GM18502 (cell line): ENCODE measurements at regions not wholly inside any gene's neighbourhood (a gene's known extent, or its start where the extent isn't known, plus 50 kb on each side); places are given as distances from the start of the nearest gene placed in this dataset.
"Not testable (repeated sequence)": the region's sequence is repeated elsewhere in the genome, so short reads cannot be mapped to it uniquely, and the experiment has no call there.

ENCODE experiments used
- ATAC-seq: cut with Tn5 transposase; IDR thresholded peaks from one replicate; pipeline ENCODE4 v1.9.1; 2021; ENCODE audit warnings: mild to moderate bottlenecking; ENCODE audit not compliant: unreplicated experiment, poor library complexity

GRCh38 chr16:29141586-29142324 lies 156.9 kb downstream of the LAT start:
- ATAC-seq, result no peak

DNA sequence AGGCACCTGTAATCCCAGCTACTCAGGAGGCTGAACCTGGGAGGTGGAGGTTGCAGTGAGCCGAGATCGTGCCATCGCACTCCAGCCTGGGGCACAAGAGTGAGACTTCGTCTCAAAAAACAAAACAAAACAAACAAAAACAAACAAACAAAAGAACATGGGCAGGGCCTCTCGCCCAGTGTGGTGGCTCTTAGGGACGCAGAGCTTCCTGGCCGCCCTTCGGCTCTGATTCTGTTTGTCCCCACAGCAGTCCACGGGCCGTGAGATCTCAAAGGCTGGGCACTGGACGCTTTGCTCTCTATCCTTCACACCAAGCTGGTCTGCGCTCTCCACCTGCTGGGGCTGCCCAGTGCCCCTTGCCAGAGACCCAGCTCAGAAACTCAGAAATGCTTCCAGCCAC lies 156.3 kb downstream of the LAT start:
- not testable (repeated sequence) for ATAC-seq

DNA sequence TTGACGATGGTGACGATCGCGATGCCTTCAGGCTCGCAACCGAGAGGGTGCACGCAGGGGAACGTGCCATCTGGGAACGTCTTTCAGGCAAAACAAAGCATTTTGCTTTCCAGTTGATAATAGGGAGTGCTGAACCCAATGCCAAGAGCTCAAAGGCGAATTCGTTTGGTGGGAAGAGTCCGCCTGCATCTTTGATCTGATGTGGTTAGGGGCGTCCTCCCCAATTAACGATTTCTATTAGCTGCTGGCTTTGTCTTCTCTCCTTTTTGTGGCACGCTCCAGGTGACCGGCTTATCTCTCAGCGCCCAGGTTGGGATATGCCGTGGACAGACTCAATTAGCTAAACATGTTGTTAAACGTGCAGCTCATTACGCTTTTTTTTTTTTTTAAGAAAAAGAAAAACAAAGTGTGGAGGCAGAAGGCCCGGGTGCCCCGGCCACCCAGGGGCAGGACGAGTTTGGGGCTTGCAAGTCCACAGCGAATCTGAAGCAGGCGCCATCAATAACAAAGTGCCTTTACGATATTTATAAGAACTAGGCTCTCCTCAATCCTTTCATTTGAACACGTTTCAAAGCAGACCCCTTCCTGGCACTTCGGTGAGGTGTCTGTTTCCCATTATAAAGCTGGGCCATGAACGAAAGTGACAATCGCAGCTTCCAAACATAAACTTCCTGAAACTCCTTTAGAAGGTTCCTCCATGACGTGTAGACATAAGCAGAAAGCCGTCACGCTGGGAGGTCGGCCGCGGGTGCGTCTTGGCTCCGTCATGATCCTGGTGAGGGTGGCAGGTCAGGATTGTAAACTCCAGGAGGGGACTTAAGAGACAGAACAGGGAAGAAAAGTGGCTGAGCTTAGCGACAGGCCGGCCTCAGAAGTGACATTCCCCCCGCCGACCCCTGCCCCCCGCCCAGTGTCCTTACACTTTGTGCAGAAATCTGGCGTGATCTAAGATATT lies 155.3 kb downstream of the LAT start:
- not testable (repeated sequence) for ATAC-seq

GRCh38 chr16:29139261-29139802 lies 154.5 kb downstream of the LAT start:
- ATAC-seq, result no peak

DNA sequence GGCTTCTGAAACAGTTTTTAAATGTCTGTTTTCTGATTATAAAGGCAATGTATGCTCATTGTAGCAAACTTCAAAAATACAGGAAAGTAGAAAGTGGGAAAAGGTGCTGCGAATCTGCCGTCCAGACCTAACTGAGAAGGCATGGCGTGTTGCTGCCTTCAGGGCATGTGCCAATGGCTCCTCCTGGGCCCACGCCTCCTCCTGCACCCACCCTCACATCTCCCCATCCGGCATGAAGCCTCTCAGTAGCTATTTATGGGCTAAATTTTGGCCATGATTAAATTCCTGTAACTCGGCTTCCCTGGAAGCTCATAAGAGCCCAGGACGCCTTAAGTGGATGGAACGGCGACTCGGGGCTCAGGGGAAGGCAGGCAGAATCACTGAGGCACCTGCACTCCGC lies 153.8 kb downstream of the LAT start:
- ATAC-seq, result not testable (repeated sequence)

DNA sequence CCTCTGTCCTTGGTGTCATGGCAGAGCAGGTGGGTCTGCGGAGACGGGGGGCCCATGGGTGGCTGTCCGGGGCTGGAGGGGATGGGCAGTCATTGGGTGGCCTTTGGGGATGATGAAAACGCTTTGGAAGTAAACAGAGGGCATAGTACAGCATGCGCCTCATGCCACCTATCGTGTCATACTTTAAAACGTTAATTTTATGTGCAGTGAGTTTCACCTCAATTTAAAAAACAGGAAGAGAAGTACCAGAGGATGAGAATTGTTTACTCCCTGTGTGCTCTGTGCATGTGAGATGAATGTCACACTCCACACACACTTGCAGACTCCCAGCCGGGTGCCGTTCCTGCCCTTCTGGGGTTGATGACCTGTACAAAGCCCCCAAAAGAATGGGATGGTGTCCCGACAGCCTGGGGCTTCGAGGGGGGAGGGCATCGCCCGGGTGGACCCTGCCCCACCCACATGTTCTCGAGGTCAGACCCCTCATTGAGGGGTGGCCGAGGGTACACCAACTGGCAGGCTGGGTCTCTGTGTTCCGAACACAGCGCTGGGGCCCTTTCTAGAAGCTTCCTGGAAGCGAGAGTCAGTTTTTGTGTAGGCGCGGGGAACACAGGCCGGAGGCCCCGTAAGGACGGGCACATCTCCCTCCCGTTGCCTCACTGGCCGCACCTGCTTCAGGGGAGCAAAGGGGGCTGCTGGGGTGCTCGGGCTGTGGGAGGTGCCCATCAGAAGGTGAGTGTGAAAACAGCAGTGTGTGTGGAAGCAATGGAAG lies 153.2 kb downstream of the LAT start:
- ATAC-seq, result not testable (repeated sequence)

- not testable (repeated sequence) for ATAC-seq
Observed at GRCh38 chr16:29137461-29137860, 152.6 kb downstream of the LAT start.

GRCh38 chr16:29136916-29137315 lies 152.1 kb downstream of the LAT start:
- not testable (repeated sequence) for ATAC-seq

GRCh38 chr16:29136046-29136696 lies 151.3 kb downstream of the LAT start:
- not testable (repeated sequence) for ATAC-seq

- not testable (repeated sequence) for ATAC-seq
Observed at GRCh38 chr16:29135098-29135497, 150.2 kb downstream of the LAT start.

- ATAC-seq, result not testable (repeated sequence)
Observed at GRCh38 chr16:29133681-29134430, 149.0 kb downstream of the LAT start.

- not testable (repeated sequence) for ATAC-seq
Observed at GRCh38 chr16:29132869-29133268, 148.0 kb downstream of the LAT start.

GRCh38 chr16:29132444-29132843 lies 147.6 kb downstream of the LAT start:
- not testable (repeated sequence) for ATAC-seq

GRCh38 chr16:29130901-29131851 lies 146.3 kb downstream of the LAT start:
- not testable (repeated sequence) for ATAC-seq

DNA sequence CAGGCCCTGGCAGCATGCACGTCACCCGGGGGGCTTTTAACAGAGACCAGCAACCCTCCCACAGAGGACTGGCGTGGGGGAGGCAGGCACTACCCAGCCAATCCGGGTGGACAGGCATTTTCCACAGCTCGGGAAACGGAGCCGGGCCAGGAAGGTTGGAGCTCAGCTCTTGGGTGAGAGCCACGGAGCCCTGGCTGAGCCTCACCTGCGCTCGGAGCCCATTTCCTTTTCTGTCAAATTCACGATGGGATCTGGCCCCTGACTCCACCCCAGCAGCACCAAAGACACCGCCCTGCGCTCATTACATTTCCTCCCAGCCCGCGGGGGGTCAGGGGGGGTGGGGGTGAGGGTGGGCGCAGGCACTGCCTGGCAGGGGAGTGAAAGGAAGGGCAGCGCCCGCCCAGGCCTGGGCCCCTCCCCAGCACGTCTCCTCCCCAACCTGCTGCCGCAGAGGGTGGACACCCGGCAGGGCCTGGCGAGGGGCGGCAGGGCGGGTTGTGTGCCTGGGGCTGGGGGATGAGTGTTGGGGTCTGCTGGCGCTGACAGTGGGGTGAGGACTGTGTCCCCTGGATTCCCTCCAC lies 145.4 kb downstream of the LAT start:
- ATAC-seq, result not testable (repeated sequence)

GRCh38 chr16:29129458-29130038 lies 144.7 kb downstream of the LAT start:
- ATAC-seq, result not testable (repeated sequence)
